Stimulated activated CD4-positive, alpha-beta T cell treated with anti-CD3 and anti-CD28 coated beads, TNF-alpha, amount 100 ng/mL, for 1 hour (primary cell): ENCODE measurements at regions not wholly inside any gene's neighbourhood (a gene's known extent, or its start where the extent isn't known, plus 50 kb on each side); places are given as distances from the start of the nearest gene placed in this dataset.
"Not testable (repeated sequence)": the region's sequence is repeated elsewhere in the genome, so short reads cannot be mapped to it uniquely, and the experiment has no call there.

Experiments used
- DNase-seq, 3 donors: peaks; one replicate each; pipeline ENCODE4 v3.0.0-alpha.2; 2020; ENCODE audit warnings: low read depth in 3 of 3, low spot score in 1 of 3

DNA sequence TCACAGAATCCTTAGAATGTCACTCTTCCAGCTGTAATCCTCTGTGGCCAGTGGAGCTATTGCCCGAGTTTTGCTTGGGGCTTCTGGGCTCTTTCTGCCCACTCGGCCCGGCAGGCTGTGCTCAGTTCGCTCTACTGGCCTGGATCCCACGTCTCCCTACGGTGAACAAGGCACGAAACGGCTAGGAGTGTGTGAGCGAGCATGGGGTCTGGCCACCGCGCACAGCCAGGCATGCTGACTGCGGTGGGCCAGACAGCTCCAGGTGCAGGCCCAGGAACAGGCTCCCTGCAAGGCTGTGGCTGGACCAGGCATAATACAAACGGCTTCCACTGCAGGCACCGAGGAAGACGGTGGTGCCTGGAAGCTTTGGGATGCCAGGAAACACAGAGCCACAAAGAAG lies 2035.5 kb upstream of the ACO1 start:
- no peak for DNase-seq

DNA sequence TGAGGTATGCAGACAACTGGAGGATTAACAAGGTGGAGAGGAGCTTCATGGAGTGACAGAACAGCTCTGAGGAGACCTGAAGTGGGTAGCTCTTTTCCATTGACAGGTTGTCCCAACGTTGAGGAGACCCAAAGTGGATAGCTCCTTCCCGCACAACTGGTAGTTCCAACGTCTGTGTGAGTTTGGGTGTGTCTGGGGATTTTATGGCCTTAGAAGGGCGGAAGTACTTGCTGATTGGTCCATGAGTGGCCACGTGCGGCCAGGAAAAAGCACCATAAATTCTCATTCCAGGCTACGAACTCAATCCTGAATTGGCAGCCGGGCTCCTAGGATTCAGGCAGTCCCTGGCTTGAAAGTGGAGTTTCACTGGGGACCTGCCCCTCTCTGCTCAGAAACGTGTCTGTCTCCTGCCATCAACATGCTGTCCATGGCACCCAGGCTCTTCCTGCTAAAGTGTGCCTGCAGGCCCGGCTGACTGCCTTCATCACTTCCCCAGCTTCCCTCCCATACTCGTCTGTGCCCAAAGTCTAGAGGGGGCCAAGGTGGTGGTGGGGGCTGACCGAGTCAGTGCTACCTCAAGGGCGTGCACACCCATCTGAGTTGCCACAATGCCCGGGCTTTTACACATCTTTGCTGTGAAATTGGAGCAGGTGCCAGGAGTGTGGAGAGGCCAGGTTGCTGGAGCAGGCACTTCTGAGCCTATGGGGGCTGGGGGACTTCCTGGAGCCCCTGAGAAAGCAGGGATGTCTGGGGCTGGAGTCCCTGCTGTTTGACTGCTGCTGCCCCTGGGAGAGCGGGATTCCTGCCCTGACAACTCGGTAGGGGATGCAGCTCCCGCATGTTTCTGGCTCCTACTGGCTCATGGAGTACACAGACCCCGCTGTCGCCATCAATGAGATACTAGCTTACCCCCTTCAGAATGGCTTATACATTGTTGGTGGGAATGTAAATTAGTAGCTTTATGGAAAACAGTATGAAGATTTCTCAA lies 2034.6 kb upstream of the ACO1 start:
- DNase-seq, result no peak

- DNase-seq, result no peak
Measured at GRCh38 chr9:30356221-30356620, 2028.2 kb upstream of the ACO1 start.

GRCh38 chr9:30362373-30362772 lies 2022.1 kb upstream of the ACO1 start:
- no peak for DNase-seq

GRCh38 chr9:30366140-30366539 lies 2018.3 kb upstream of the ACO1 start:
- not testable (repeated sequence) for DNase-seq

DNA sequence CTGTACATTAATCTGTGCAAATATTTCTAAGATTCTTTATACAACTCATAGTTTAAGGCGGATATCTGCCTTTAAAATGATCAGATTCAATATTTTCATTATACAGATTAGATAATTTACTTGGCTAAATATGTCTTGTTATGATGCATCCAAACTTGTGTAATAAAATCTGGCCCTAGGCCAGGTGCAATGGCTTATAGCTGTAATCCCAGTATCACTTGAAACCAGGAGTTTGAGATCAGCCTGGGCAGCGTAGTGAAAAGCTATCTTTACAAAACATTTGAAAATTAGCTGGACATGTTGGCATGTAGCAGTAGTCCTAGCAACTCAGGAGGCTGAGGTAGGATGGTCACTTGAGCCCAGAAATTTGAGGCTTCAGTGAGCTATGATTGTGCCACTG lies 2002.2 kb upstream of the ACO1 start:
- no peak for DNase-seq

DNA sequence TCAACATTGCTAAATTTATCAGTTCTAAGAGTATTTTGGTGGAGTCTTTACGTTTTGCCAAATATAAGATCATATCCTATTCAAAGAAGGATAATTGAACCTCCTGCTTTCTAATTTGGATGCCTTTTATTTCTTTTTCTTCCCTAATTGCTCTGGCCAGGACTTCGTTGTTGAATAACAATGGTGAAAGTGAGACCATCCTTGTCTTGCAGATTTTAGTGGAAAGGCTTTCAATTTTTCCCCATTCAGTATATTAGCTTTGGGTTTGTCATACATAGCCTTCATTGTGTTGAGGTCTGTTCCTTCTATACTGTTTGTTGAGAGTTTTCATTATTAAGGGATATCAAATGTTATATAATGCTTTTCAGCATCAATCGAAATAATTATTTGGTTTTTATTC lies 1974.2 kb upstream of the ACO1 start:
- no peak for DNase-seq

- no peak for DNase-seq
Measured at GRCh38 chr9:30411571-30411970, 1972.9 kb upstream of the ACO1 start.

- DNase-seq, result no peak
Measured at GRCh38 chr9:30459156-30459555, 1925.3 kb upstream of the ACO1 start.

DNA sequence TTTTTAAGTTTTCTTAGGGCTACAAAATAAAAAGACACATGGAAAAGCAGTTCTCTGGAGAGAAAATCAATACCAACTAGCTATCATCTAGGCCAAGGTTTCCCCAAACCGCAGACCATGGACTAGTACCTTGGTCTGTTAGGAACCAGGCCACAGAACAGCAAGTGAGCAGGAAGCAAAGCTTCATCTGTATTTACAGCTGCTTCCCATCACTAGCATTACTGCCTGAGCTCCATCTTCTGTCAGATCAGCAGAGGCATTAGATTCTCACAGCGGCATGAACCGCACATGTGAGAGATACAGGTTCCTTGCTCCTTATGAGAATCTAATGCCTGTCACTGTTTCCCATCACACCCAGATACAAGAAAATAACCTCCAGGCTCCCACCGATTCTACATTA lies 1907.6 kb upstream of the ACO1 start:
- no peak for DNase-seq

GRCh38 chr9:30478684-30479083 lies 1905.8 kb upstream of the ACO1 start:
- no peak for DNase-seq

- DNase-seq, result no peak
Measured at GRCh38 chr9:30482499-30482898, 1901.9 kb upstream of the ACO1 start.

DNA sequence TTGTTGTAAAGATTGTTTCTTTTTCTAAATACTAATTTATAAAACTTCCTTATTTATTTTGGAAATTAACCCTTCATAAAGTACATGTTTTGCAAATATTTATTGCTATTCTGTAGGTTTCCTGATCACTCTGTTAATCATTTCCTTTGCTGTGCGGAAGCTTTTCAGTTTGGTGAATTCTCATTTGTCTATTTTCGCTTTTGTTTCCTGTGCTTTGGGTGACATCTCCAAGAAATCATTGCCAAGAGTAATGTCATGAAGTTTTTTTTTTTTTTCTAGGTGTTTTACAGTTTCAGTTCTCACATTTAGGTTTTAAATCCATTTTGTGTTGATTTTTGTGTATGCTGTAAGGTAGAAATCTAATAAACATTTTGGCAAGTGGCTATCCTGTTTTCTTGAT lies 1899.8 kb upstream of the ACO1 start:
- DNase-seq, result no peak

DNA sequence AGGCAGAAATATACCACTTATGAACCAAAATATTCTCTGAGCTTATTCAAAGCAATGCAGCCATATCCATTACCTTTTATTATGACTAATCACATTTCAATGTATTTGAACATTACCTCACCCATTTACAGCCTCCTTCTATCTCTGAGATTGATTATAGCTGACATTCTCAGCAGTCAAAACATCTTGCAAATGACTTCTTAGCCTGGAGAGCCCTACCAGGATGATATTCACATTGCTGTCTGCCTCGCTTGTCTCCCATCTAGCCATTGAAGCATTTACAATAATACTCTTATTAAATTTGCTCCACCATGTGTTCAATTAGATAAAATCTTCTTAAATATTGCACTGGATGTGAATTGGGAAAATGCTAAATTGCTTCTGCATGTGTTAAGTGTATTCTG lies 1879.9 kb upstream of the ACO1 start:
- DNase-seq, result no peak

DNA sequence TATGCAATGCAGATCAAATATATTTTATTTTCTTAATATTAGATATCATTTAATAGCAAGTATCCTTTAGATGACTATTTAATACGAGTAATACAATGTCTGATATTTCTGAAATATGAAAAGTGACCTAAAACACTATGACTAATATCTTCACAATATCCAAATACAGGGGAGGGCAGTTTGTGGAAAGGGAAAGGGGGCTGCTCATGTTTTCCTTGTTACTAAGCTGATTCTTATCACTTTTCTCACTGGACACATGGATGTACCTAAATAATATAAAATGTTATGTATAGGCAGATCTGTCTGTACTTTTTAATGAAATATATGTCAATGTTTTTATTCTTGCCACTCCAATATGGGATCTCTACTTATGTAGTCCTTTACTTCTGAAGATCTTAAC lies 1879.1 kb upstream of the ACO1 start:
- DNase-seq, result no peak

DNA sequence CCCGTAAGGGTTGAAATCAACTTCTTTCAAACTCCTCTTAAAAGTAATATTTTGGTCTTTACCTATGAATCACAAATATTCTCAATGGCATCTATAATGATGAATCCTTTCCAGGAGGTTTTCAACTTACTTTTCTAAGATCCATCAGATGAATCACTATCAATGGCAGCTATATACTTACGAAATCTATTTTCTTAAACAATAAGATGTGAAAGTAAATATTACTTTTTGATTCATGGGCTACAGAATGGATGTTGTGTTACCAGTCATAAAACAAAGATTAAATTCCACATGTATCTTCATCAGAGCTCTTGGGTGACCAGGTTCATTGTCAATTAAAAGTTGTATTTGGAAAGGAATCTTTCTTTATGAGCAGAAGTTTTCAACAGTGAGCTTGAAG lies 1877.7 kb upstream of the ACO1 start:
- DNase-seq, result no peak

GRCh38 chr9:30507166-30507565 lies 1877.3 kb upstream of the ACO1 start:
- DNase-seq, result no peak

DNA sequence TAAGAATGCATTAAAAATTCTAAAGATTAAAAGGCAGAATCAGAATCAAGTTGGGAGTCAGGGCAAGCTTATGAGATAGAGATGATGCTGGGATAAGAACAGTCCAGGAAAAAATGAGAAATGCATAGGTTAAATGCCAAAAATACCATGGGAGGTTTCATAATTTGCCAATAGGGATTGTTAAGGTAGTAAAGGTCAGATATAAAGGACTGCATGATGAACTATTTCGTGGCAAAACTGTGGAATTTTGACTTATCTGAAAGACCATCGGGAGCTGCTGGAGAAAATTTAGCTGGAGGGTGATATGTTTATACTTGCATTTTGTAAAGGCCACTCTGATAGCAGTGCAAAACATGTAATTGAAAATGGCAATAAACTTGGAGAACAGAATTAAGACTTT lies 1872.8 kb upstream of the ACO1 start:
- DNase-seq, result no peak

GRCh38 chr9:30519166-30519565 lies 1865.3 kb upstream of the ACO1 start:
- no peak for DNase-seq

- DNase-seq, result no peak
Measured at GRCh38 chr9:30519756-30520155, 1864.7 kb upstream of the ACO1 start.

GRCh38 chr9:30522061-30522460 lies 1862.4 kb upstream of the ACO1 start:
- no peak for DNase-seq

DNA sequence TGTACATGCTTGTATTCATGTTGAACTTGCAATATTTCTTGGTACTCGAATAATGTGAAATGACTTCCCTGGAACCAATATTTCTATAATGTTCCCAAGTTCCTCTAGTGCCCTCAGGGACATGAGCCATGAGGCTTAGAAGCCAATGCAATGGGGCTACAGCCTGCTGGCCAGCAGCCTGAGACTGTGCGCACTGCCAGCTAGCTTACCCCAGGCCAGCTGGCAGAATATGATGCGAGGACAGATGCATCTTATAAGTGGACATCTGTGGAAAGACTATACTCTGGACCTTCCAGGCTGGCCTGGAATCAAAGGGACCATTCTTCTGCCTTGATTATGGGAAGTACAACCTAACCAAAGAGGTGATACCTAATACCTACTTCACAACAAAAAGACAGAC lies 1862.0 kb upstream of the ACO1 start:
- DNase-seq, result no peak

DNA sequence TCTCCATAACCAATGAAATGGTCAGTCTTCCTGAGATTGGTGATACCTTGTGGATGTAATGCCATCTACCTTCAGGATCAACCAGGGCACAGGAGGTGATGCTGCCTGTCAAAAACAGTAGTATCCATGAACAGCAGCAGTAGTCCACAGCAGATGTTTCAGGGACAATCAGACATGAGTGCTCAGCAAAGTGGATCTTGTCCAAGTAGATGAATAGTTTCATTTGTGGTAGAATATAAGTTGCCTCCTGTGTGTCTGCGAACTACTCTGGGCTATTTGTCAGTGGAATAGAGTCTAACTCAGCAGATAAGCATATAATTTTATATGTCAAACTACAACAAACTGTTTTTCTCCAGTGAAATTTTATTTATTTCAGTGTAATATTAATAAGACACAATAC lies 1860.1 kb upstream of the ACO1 start:
- no peak for DNase-seq
